GM18867 (cell line): ENCODE measurements at regions not wholly inside any gene's neighbourhood (a gene's known extent, or its start where the extent isn't known, plus 50 kb on each side); places are given as distances from the start of the nearest gene placed in this dataset.

ENCODE experiments used
- ATAC-seq: cut with Tn5 transposase; IDR thresholded peaks from one replicate; pipeline ENCODE4 v1.9.1; 2021; ENCODE audit warnings: mild to moderate bottlenecking, moderate library complexity; ENCODE audit not compliant: unreplicated experiment

DNA sequence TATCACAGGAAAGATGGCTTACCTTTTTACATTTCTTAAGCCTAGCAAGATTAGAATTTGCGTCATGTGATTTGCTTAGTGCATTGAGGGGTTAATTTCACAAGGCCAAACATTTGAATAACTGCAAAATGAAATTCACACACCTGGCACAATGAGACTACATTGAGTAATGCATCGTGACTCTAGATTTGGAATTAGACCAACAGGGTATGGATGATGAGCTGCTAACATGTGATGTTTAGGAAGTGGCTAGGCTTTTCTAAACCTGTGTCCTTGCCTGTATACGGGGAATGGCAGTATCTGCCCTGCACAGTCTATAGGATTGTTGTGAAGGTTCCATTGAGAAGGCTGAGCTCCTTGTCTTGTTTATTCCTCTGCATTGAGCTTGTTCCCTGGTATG is 160.1 kb downstream of the MFSD1 start:
- no peak for ATAC-seq

DNA sequence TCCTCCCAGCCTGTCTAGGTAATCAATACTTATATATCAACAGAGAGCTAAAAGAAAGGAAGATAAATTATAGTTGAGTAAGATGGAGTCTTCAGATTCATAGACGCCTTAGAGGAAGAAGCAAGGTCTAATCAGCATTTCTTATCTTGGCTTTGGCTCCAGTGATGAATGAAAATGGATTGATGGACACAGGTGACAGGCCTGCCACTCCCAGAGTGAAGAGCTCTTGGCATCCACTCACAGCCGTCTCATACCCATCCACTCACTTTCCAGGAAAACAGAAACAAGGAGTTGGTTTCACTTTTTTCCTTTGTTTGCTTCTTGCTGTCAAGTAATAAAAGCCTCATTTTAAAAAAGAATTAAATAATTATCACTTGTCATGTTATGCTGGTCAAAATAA is 168.2 kb downstream of the MFSD1 start:
- no peak for ATAC-seq

DNA sequence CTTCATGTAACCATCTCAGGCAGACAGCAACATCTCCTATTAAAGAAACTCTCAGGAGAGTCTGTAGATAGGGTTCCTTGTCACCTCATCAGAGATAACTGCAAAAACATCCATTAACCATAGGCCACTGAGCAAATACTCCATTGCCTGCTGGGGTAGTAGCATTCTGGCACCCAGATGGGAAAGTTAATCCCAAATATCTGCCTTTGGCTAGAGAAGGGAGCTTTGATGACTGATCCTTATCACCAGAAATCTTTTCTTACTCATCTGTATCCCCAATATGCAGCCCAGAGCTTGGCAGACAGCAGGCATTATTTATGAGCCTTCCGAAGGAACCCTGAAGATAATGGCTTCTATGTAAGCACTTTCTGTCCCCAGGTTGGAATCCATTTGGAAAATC is 173.1 kb downstream of the MFSD1 start:
- ATAC-seq = no peak

DNA sequence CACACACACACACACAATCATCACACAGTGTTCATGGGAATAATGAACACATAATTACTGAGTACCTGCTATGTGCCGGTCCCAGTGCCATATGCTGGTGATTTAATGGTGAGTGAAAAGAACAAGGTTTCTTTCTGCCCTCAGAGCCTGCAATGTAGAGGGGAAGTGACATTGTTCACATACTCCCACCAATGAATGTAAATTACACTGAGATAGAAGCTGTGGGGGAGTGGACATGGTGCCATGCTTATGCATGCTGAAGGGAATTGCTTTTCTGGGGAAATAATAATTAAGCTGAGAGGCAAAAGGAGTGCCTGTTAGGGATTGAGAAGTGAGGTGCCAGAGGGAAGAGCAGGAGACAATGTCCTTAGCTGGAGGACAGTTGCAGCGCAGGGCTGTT is 175.1 kb downstream of the MFSD1 start:
- no peak for ATAC-seq

DNA sequence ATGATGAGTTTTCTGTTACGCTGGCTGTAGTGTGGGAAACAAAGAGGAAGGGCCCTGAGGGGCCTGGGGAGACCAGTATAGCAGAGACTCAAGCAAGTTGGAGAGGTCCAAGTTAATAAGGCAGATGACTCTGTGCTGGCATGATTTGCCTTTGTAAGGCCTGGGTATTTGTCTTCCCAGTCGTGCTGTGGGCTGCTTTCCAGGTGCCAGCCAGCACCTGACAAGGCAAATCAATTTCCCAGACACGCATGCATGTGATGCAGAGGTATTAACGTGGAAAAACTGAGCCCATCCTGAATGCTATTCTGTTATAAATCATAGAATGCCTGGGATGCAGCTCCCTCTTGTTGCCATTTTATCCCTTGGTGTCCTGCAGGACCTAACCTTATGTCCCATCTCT is 175.6 kb downstream of the MFSD1 start:
- ATAC-seq = no peak

DNA sequence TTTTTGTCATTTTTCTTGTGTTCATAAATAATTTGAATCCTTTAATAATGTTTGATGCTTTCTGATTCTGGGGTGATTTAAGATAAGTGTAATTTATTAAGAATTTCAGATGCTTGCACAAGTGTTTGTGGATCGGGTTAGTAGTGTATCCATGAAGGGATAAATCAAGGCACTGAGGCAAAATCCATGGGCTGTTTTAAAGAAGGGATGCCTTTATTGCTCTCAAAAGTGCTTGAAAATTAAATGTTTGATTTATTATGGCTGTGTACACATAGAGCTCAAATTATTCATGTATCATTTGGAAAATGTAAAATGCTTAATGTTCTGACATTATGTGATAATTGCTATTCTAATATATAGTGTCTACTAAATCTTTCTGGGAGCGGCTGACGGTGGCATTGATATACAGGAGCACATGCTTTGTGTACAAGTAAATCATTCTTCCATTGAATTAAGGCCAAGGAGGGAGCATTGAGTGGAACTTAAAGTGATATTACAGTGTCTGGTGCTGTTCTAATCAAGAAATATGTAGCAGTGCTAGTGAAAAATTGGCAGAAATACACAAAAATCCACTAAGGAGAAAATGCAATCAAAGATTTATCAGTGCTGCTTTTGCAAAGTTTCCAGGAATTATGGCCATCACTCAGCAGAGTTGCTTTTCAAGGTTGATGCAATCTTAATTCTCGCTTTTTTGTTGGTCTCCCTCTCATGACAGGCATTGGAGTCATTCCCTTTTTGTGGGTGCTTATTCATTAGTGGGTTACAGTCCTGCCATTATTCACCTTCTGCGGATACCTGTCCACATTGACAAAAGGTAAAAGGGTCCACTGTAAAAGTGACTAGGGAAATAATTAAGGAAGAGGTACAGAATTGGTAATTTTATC is 181.6 kb downstream of the MFSD1 start:
- no peak for ATAC-seq

DNA sequence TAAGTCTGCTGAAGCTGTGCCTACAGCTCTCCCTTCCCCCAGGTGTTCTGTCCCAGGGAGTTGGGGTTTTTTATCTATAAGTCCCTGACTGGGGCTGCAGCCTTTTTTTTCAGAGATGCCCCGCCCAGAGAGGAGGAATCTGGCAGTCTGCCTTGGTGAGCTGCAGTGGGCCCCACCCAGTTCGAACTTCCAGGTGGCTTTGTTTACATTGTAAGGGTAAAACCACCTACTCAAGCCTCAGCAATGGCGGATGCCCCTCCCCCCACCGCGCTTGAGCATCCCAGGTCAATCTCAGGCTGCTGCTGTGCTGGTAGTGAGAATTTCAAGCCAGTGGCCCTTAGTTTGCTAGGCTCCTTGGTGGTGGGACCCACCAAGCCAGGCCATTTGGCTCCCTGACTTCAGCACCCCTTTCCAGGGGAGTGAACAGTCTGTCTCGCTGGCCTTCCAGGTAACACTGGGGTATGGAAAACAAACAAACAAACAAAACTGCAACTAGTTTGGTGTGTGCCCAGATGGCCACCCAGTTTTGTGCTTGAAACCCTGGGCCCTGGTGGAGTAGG is 189.4 kb downstream of the MFSD1 start:
- ATAC-seq = no peak

DNA sequence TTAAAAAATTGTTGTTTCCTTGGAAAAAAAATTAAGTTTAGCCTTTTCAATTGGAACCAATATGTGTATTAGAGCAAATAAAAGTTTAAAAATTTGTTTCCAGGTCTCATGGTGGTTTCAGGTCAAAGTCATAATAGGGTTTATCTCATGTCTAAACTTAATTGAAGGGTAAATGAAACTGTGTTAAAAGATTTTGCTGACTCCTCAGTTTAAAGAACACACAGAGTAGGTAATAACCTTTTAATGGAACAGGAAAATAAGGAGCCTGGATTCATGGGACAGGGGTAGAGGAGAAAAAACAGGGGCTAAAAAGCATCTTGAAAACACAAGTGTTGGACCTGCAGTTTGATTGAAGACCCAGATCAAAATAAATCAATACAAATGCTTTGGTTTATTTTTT is 190.6 kb downstream of the MFSD1 start:
- ATAC-seq = no peak

DNA sequence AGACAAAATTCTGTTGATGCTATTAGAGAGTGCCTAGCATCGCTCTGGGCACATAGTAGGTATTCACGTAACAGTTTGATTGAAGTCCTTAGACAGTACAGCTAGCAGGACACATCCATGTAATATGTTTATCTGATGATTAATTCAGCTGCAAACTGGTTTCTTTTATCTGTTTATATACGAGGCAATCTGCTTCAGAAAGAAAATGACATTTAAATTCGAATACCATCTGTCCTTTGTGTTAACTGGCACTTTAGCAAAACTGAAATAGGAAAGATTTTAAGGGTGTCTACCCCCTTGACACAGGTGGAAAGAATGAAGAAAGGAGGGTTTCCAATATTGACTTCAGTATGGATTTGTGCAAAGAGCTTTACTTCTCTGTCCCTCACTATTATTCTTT is 192.5 kb downstream of the MFSD1 start:
- ATAC-seq = no peak

DNA sequence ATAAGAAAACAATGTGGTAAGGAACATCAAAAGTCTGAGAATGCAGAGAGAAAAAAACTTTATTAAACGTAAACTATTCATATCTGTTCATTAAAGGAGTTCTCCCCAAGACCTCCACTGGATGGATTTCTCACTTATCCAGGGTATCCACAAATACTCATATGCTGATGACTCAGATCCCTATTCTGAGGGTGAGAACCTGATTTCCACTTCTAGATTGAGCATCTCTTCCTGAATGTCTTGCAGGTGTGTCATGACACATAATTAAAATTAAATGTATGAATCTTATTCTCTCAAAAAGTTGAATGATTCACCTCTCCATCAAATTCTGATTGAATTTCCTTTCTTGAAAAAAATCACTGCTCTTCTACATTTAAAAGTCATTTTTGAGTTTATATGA is 199.9 kb downstream of the MFSD1 start:
- no peak for ATAC-seq

DNA sequence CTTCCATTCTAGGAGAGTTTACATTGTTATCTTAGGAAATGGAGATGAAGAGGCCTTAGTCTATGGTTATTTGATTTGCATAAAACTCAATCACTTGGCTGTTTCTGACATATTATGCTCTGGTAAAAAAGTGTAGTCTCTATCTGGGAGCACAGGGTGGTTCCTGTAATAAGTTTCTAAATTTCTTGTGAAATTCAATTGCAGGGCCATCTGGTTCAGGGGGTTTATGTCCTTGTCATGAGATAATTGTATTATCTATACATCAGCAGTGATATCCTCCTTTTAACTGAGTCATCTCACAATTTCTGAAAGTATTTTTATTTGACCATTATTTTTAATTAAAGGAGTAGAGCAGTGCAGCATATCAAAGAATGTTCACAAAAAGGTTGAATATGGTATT is 203.3 kb downstream of the MFSD1 start:
- ATAC-seq = no peak

DNA sequence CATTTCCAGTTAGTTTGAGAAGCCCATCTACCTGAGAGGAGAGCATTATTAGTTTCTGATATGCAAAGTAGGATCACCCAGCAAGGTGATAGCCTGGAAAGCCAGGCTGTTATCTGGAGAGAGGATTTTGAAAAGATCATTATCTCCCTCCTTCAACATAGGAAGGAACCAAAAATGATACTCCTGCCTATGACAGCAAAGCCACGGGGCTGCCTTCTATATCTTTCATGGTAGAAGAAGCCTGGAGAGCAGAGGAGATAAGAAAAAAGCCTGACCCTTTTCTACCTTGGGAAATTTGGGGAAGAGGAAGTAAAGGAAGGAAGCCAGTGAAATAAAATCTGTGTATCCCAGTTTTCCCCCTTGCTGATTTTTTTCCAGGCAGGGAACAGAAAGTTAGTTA is 205.5 kb downstream of the MFSD1 start:
- ATAC-seq = no peak

DNA sequence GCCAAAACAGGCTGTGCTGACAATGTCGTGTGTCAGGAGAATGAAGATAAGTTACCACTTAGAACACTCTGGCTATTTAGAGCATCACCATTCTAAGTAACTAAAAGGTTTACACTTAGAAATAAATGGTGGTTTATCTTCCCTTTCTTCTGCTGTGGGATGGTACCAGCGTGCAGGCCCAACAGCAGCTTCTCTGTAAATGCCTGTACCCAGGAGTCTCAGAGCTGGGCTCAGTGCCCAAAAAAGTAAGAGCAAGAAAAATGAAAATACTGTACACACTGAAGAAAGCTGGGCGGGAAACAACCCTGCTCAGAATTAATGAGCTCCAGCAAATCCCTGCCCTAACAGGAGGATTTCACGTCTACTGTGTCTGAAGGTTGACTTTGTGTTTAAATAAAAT is 206.5 kb downstream of the MFSD1 start:
- no peak for ATAC-seq

DNA sequence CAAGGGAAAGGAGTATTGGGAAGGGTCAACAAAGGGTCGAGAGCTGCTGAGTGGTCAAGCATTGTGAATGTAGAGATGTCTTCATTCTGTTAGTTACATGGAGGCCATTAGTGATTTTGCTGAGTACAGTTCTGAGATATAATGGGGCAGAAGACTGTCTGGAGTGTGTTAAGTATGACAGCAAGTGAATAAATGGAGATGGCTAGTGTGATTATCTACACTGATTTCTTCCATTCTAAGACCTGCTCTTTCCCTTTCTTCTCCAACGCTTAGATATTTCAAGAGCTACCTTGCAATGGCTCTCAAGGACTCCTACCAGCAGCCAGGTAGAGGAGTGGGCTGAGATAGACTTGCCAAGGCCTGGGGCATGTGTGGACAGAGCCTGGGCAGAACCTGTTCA is 216.5 kb downstream of the MFSD1 start:
- no peak for ATAC-seq

DNA sequence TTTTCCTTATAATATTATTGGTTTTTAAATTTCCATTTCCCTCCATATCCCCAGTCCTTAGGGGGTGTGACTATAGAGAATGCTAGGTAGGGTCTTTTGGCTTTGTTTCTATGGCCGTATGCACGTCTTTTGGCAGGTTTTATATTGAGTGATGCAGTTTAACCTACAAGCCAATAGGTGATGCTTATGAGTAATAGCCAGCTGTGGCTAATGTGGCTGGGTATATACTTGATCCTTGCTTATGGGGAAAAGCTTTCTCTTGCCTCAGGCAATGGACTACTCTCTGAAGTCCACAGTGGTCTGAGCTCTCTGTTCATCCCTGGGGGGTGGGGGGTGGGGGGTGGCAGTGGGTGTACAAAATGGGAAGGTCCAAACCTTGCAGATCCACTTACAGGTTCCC is 223.9 kb downstream of the MFSD1 start:
- ATAC-seq = no peak

DNA sequence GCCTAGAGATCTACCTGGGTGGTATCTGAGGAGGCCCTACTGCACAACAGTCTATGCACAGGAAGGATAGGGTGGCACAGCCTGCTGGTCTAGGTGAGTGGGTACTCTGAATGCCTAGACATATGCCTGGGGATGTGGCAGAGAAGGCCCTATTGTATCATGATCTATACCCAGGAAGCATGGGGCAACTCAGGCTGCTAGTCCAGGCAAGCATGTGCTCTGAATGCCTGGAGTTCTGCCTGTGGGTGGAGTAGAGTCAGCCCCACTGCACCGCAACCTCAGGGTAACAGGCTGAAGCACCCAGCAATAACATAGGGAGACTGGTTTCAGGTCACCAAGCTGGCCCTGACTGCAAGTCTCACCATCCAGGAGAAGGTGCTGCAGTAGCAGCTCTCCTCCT is 224.7 kb downstream of the MFSD1 start:
- ATAC-seq = no peak

DNA sequence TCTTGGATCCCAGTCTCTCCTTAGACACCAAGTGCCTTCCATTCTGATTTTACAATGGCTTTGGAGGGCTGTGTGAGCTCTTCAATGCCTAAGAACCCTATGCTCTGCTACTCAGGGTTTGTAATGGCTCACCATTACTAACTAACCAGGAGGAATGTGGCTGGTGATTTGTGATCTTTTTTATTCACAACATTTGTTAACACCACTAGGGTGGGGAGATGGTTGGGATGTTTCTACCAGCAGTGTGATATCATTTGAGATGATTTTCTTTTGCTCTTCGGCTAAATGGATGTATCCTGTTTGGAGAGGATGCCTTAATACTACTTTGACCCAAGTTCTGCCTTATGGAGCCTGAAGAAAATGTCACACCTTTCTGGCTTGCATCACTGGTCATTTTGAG is 226.9 kb downstream of the MFSD1 start:
- ATAC-seq = no peak

DNA sequence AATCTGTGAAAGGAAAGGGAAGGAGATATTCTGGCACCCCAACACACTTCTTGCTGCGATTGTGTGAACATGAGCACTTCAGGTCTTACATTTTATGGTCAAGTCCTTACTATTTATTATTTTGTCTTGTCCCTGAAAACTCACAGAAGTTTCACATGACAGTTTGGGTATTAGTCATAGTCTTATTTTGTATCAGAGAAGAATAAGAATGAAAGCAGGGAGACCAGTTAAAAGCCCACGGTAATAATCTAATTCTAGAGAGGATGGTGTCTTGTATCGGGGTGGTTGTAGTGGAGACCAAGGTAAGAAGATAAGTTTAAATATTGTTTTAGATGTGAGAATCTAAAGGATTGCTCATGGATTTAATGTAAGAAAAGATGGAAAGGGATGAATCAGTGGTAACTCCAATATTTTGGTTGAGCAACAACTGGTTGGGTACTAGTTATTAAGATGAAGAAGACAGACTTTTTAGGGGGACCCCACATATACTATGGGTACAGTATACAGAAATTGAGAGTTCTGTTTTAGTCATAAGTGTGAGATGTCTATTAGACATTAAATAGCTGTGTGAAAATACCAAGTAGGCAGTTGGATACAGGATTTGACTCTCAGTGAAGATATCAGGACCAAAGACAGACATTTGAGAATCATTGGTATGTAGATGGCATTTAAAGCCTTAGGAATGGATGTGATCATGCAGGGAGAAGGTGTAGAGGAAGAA is 227.6 kb downstream of the MFSD1 start:
- peak; percentile 80 for ATAC-seq

DNA sequence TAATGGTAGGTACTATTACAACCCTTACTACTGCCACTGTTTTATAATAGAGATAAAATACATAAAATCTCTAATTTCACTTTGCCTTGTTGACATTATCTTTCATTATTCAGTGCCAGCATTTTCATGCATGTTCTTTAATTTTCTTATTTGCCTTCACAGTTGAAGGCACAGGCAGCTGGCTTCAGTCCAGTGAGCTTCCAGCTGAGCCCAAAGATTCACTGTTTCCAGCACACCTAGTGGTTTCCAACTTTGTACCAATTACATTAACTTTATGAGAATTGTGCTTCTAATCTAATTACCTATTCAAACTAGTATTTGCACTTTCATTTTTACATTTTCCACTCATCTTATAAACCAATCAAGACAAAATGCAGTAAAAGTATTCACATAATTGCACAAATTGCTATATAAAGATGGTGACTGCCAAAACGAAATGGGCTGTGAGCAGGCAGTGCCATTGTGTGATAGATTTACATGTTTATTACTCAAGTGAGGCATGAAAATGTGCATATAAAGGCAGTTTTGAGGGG is 228.3 kb downstream of the MFSD1 start:
- no peak for ATAC-seq

DNA sequence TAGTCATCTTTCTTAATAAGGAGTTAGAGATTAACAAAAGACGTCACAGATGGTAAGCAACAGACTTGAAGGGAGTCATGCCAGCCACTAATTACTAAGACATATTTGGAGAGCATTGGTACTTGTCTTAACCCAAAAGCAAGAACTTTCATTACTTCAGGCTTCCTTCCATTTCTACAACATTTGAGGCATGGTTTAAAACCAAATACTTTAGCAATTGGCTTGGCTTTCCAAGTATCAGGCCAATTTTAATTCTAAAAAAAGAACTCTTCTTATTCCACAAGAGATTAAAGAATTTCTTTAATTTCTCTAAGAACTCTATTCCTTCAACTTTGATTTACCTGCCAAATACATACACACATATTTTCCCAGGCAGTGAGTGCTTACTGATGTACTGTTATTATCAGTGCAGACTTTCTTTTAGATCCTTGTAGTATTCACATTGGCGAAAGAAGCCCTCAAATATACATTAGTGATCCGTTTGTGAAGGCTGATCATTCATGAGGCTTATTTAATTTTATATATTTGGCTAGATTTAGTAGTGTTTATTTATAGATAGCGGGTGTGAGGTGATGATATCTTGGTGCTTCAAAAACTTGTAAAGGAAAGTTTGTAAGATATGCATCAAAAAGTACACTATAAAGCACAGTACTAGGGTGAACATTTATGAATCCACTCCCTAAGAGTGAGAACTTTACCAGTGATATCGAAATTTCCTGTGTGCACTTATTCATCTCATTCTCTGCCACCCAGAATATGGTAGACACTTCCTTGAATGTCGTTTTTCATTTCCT is 229.2 kb downstream of the MFSD1 start:
- ATAC-seq = no peak

DNA sequence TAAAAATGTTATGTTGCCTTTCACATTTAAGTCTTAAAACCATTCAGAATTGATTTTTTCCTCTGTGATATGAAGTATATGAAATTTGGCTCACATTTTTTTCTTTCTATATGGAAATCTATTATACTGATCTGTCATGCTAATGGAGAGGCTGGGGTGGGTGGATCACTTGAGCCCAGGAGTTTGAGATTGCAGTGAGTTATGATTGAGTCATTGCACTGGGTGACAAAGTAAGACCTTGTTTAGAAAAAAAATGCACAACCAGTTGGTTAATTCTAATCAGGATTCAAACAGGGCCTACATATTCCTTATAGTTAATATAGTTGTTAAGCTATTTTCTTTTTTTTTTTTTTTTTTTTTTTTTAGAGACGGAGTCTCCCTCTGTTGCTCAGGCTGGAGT is 230.5 kb downstream of the MFSD1 start:
- ATAC-seq = no peak
